ENCODE measurements at regions not wholly inside any gene's neighbourhood (a gene's known extent, or its start where the extent isn't known, plus 50 kb on each side); places are given as distances from the start of the nearest gene placed in this dataset.

GRCh38 chr5:24433555-24433954, 211.2 kb downstream of the CDH10 start:
- Histone ChIP-seq H3K9me3 (ENCODE audit: low read length) (no peaks in the 10 kb centered on the region), H3K79me2 (ENCODE audit: insufficient read depth, low read length) (no peaks in the 10 kb centered on the region), H3K27me3 (ENCODE audit: control insufficient read depth in 1 of 2, insufficient read depth in 2 of 2, low read length in 2 of 2) (no peaks in the 10 kb centered on the region), H3K27ac (ENCODE audit: extremely low read length, insufficient read depth, low read length) (no peak overlapping the region), H4K20me1 (ENCODE audit: insufficient read depth, low read length) (no peaks in the 10 kb centered on the region), H3K4me3 (replicated peaks in 1 of 3; ENCODE audit: insufficient read depth in 1 of 3, low read depth in 2 of 3, low read length in 3 of 3) (no peak overlapping the region), H3K4me1 (ENCODE audit: insufficient read depth, low read length) (no peaks in the 10 kb centered on the region), H2AFZ (ENCODE audit: low read length) (no peak overlapping the region), H3K36me3 (replicated peaks in 1 of 2; ENCODE audit: control insufficient read depth in 1 of 2, insufficient read depth in 2 of 2, low read length in 2 of 2) (no peaks in the 10 kb centered on the region), H3K4me2 (ENCODE audit: low read depth, low read length) (no peak overlapping the region), H3K9ac (ENCODE audit: insufficient read depth, low read depth, low read length) (no peak overlapping the region)
- TF ChIP-seq ZNF44 (CRISPR knock-in tag; IDR thresholded peaks at IDR 0.05): no peak
- TF ChIP-seq, protein P1, sequence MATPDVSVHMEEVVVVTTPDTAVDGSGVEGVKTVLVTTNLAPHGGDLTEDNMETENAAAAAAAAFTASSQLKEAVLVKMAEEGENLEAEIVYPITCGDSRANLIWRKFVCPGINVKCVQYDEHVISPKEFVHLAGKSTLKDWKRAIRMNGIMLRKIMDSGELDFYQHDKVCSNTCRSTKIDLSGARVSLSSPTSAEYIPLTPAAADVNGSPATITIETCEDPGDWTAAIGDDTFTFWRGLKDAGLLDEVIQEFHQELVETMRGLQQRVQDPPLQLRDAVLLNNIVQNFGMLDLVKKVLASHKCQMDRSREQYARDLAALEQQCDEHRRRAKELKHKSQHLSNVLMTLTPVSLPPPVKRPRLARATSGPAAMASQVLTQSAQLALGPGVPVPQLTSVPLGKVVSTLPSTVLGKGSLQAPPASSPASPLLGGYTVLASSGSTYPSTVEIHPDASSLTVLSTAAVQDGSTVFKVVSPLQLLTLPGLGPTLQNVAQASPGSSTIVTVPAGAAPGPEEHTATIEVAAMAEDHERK (CRISPR knock-in tag; IDR thresholded peaks at IDR 0.05; ENCODE audit: low read depth): no peak
- no peak for TF ChIP-seq HES4 (CRISPR knock-in tag; IDR thresholded peaks at IDR 0.05; ENCODE audit: borderline replicate concordance)
- no peak for TF ChIP-seq ATF7 (IDR thresholded peaks at IDR 0.05)
- TF ChIP-seq ATF7 (CRISPR knock-in tag; IDR thresholded peaks at IDR 0.05): no peak
- no peak for TF ChIP-seq PLRG1 (conservative IDR thresholded peaks at IDR 0.05)
- no peak for TF ChIP-seq MLLT10 (CRISPR knock-in tag; IDR thresholded peaks at IDR 0.05)
- TF ChIP-seq RAD51 (IDR thresholded peaks at IDR 0.05; ENCODE audit: borderline replicate concordance): no peak
- WGBS (ENCODE audit: low lambda C conversion rate): 33% methylated on average over 3 of the region's 3 CpGs
- intact Hi-C loops (cut with micrococcal nuclease; ENCODE audit: unreplicated experiment) (no loop called here), in situ Hi-C loops (cut with HindIII; ENCODE audit: extremely low pct_ligation_motif_present, low pct_unique_long_range_greater_than_20kb) (no loop called here)
- ChIA-PET POLR2A (no interaction called here), CTCF (ENCODE audit: low intra/inter-chr PET ratio, low total read pairs) (no interaction called here)
- DNase-seq (ENCODE audit: low spot score): no peak
- no TSS peak for BruUV-seq (replicated peaks)
- no peak for FAIRE-seq
- ATAC-seq: no peak

Small RNAs in the stretch of these regions (small RNA-seq; reads per million reads assigned to genes)
- gene AC026784.1 (ENCODE audit: insufficient read depth in 2 of 3, insufficient read length in 3 of 3, low read depth in 2 of 3, low replicate concordance in 1 of 3): 0 reads per million in 3 experiments
- 0 reads per million in 3 experiments for gene RF00019 (ENCODE audit: insufficient read depth in 2 of 3, insufficient read length in 3 of 3, low read depth in 2 of 3, low replicate concordance in 1 of 3)
- gene RF00561 (ENCODE audit: insufficient read depth in 2 of 3, insufficient read length in 3 of 3, low read depth in 2 of 3, low replicate concordance in 1 of 3): 0 reads per million in 3 experiments

All from HepG2 (cell line).